ENCODE measurements at regions not wholly inside any gene's neighbourhood (a gene's known extent, or its start where the extent isn't known, plus 50 kb on each side); places are given as distances from the start of the nearest gene placed in this dataset.

- TF ChIP-seq CTCF (IDR thresholded peaks at IDR 0.05): no peak
- no peak for TF ChIP-seq ZFX (IDR thresholded peaks at IDR 0.05; ENCODE audit: borderline replicate concordance)
Observed at GRCh38 chr7:12770227-12770975, 83.0 kb downstream of the ARL4A start.

All from 22Rv1 (cell line).